Nephron progenitor cell (in vitro differentiated cells): ENCODE measurements at regions not wholly inside any gene's neighbourhood (a gene's known extent, or its start where the extent isn't known, plus 50 kb on each side); places are given as distances from the start of the nearest gene placed in this dataset.

Experiments used
- DNase-seq: peaks from one replicate; pipeline ENCODE4 v3.0.0; 2021
- H3K27ac Mint-ChIP-seq: 2 replicates; pipeline ENCODE4 v1.8.0; 2021; ENCODE audit warnings: mild to moderate bottlenecking, moderate library complexity, mixed read lengths
- H3K27me3 Mint-ChIP-seq: 2 replicates; pipeline ENCODE4 v1.8.0; 2021; ENCODE audit warnings: mild to moderate bottlenecking, low read depth, mixed read lengths; ENCODE audit not compliant: poor library complexity
- H3K36me3 Mint-ChIP-seq: 2 replicates; pipeline ENCODE4 v1.8.0; 2021; ENCODE audit warnings: low read depth, mixed read lengths
- H3K4me1 Mint-ChIP-seq: 2 replicates; pipeline ENCODE4 v1.8.0; 2021; ENCODE audit warnings: mixed read lengths
- H3K4me3 Mint-ChIP-seq: 2 replicates; pipeline ENCODE4 v1.8.0; 2021; ENCODE audit warnings: mild to moderate bottlenecking, moderate library complexity, mixed read lengths
- H3K9me3 Mint-ChIP-seq: 2 replicates; pipeline ENCODE4 v1.8.0; 2021; ENCODE audit warnings: mild to moderate bottlenecking, moderate library complexity, mixed read lengths
- TF ChIP-seq, protein P1 (sequence below): fragments of 200-600 bp; sonication (generic); IDR thresholded peaks from 2 replicates; pipeline ENCODE4 v1.5.0; 2021; ENCODE audit warnings: antibody characterized with exemption

GRCh38 chr4:126455865-126456264, 1141.1 kb downstream of the FAT4 start:
- DNase-seq: no peak
- Mint-ChIP-seq H3K4me1 (no peaks in the 10 kb centered on the region), H3K9me3 (no peaks in the 10 kb centered on the region), H3K36me3 (no peaks in the 10 kb centered on the region), H3K27me3 (peaks cover 14% of the 10 kb centered on the region), H3K27ac (no peak overlapping the region), H3K4me3 (no peak overlapping the region)
- TF ChIP-seq, protein P1, sequence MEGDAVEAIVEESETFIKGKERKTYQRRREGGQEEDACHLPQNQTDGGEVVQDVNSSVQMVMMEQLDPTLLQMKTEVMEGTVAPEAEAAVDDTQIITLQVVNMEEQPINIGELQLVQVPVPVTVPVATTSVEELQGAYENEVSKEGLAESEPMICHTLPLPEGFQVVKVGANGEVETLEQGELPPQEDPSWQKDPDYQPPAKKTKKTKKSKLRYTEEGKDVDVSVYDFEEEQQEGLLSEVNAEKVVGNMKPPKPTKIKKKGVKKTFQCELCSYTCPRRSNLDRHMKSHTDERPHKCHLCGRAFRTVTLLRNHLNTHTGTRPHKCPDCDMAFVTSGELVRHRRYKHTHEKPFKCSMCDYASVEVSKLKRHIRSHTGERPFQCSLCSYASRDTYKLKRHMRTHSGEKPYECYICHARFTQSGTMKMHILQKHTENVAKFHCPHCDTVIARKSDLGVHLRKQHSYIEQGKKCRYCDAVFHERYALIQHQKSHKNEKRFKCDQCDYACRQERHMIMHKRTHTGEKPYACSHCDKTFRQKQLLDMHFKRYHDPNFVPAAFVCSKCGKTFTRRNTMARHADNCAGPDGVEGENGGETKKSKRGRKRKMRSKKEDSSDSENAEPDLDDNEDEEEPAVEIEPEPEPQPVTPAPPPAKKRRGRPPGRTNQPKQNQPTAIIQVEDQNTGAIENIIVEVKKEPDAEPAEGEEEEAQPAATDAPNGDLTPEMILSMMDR: no peak

- Mint-ChIP-seq H3K36me3 (no peaks in the 10 kb centered on the region), H3K27ac (no peak overlapping the region), H3K27me3 (peaks cover 9% of the 10 kb centered on the region), H3K9me3 (no peaks in the 10 kb centered on the region), H3K4me1 (no peaks in the 10 kb centered on the region), H3K4me3 (no peak overlapping the region)
- TF ChIP-seq, protein P1: no peak
- DNase-seq: no peak
These were observed 1144.2 kb downstream of the FAT4 start for GRCh38 chr4:126458993-126459392.

GRCh38 chr4:126465341-126465740, 1150.6 kb downstream of the FAT4 start:
- Mint-ChIP-seq H3K27ac (no peak overlapping the region), H3K36me3 (no peaks in the 10 kb centered on the region), H3K27me3 (no peaks in the 10 kb centered on the region), H3K4me3 (no peak overlapping the region), H3K4me1 (no peaks in the 10 kb centered on the region), H3K9me3 (no peaks in the 10 kb centered on the region)
- no peak for DNase-seq
- TF ChIP-seq, protein P1: no peak

DNA sequence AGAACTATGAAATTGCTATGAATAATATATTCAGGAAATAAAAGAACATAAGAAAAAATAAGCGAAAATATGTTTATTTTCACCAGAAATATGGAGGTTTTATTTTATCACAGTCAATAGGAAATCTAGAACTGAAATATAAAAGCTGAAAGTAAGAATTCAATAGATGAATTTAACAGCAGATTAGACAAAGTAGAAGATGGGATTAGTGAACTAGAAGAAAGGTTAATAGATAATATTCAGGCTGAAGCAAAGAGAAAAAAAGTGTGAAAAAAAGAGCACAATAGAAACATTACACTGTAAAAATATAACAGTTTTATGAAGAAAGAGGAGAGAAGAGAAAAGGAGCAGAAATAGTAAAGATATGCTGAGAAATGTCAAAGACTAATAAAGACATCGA, 1152.1 kb downstream of the FAT4 start:
- H3K27ac Mint-ChIP-seq: no peak overlapping the region
- no peaks in the 10 kb centered on the region for H3K9me3 Mint-ChIP-seq
- no peak overlapping the region for H3K4me3 Mint-ChIP-seq
- no peaks in the 10 kb centered on the region for H3K4me1 Mint-ChIP-seq
- TF ChIP-seq, protein P1: no peak
- H3K36me3 Mint-ChIP-seq: no peaks in the 10 kb centered on the region
- no peaks in the 10 kb centered on the region for H3K27me3 Mint-ChIP-seq
- DNase-seq: no peak

DNA sequence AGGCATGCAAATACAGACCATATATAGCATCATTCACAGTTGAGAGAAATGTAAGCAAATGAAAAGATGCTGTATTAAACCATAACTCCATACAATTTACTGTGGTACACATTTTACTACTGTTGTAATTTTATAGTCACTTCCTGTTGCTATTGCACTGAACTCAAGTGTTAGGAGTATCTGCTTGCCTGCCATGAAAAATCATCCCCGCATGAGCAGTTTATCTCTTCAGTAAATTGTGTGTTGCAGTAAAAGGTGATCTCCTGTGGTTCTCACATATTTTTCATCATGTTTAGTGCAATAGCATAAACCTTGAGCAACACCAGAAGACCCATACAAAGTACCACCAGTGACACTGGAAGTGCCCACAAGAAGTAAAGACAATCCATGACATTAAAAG, 1153.4 kb downstream of the FAT4 start:
- no peak overlapping the region for H3K27ac Mint-ChIP-seq
- no peaks in the 10 kb centered on the region for H3K9me3 Mint-ChIP-seq
- H3K27me3 Mint-ChIP-seq: no peaks in the 10 kb centered on the region
- H3K36me3 Mint-ChIP-seq: no peaks in the 10 kb centered on the region
- DNase-seq: no peak
- H3K4me1 Mint-ChIP-seq: no peaks in the 10 kb centered on the region
- no peak overlapping the region for H3K4me3 Mint-ChIP-seq
- TF ChIP-seq, protein P1: no peak

DNA sequence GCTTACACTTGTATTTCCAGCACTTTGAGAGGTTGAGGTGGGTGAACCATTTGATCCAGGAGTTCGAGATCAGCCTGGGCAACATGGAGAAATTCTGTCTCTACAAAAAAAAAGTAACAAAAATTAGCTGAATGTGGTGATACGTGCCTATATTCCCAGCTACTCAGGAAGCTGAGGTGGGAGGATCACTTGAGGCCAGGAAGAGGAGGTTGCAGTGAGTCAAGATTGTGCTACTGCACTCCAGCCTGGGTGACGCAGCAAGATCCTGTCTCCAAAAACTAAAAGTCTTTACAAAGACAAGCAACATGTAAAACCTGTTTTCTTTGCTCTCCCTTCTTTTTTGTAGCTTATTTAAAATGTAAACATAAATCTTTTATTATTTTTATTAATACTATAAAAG, 1156.1 kb downstream of the FAT4 start:
- no peak overlapping the region for H3K27ac Mint-ChIP-seq
- no peaks in the 10 kb centered on the region for H3K4me1 Mint-ChIP-seq
- DNase-seq: no peak
- no peaks in the 10 kb centered on the region for H3K27me3 Mint-ChIP-seq
- TF ChIP-seq, protein P1: no peak
- H3K9me3 Mint-ChIP-seq: peaks cover 5% of the 10 kb centered on the region
- H3K4me3 Mint-ChIP-seq: no peak overlapping the region
- no peaks in the 10 kb centered on the region for H3K36me3 Mint-ChIP-seq
